Tibial nerve (tissue), 4 donors: ENCODE measurements at regions not wholly inside any gene's neighbourhood (a gene's known extent, or its start where the extent isn't known, plus 50 kb on each side); places are given as distances from the start of the nearest gene placed in this dataset.

Experiments used
- CTCF ChIP-seq, 5 experiments: fragments of 200-600 bp in 3 of 5; fragments of 450-650 bp in 2 of 5; sonication (generic) in 3 of 5; IDR thresholded peaks; one replicate each; pipeline ENCODE4 v1.5.1; 2016 to 2019; ENCODE audit warnings: antibody characterized with exemption in 5 of 5, mild to moderate bottlenecking in 3 of 5, moderate library complexity in 2 of 5
- EP300 ChIP-seq, 2 donors: sonication (generic); formaldehyde crosslinking; IDR thresholded peaks; one replicate each; pipeline ENCODE4 v1.6.1; 2017; ENCODE audit warnings: antibody characterized with exemption in 2 of 2, mild to moderate bottlenecking in 1 of 2

- TF ChIP-seq EP300 (IDR thresholded peaks at IDR 0.05) (no peak), CTCF (IDR thresholded peaks at IDR 0.05) (no peak)
Measured at GRCh38 chr13:28548468-28548867, 53.5 kb upstream of the FLT1 start.
